Mesendoderm (in vitro differentiated cells): ENCODE measurements at regions not wholly inside any gene's neighbourhood (a gene's known extent, or its start where the extent isn't known, plus 50 kb on each side); places are given as distances from the start of the nearest gene placed in this dataset.
A peak's percentile ranks its signal among the peaks of the same experiment; 100 is the strongest.

ENCODE experiments used
- DNase-seq: peaks from one replicate; pipeline ENCODE4 v3.0.0; 2013
- H2AK5ac ChIP-seq: 2 replicates; pipeline ENCODE4 v1.6.1; 2013; ENCODE audit warnings: low read length, inconsistent platforms
- H2BK120ac ChIP-seq: 2 replicates; pipeline ENCODE4 v1.6.1; 2013; ENCODE audit warnings: low read depth, mild to moderate bottlenecking, low read length, moderate library complexity, mixed read lengths
- H2BK15ac ChIP-seq: replicated peaks from 2 replicates; pipeline ENCODE4 v1.6.1; 2013; ENCODE audit warnings: low read depth, mild to moderate bottlenecking, moderate library complexity
- H2BK5ac ChIP-seq: 2 replicates; pipeline ENCODE4 v1.6.1; 2013; ENCODE audit warnings: low read length, inconsistent platforms
- H3K18ac ChIP-seq: 2 replicates; pipeline ENCODE4 v1.6.1; 2013; ENCODE audit warnings: mild to moderate bottlenecking, low read length, mixed read lengths
- H3K23ac ChIP-seq: one replicate; pipeline ENCODE4 v1.6.1; 2013; ENCODE audit warnings: low read length
- H3K27ac ChIP-seq: 2 replicates; pipeline ENCODE4 v1.5.1; 2013; ENCODE audit warnings: low read depth, mild to moderate bottlenecking, inconsistent platforms, low read length, moderate library complexity
- H3K27me3 ChIP-seq: 2 replicates; pipeline ENCODE4 v1.6.1; 2013; ENCODE audit warnings: low read length, control low read depth, mild to moderate bottlenecking, inconsistent platforms; ENCODE audit not compliant: insufficient read depth, poor library complexity
- H3K36me3 ChIP-seq: 2 replicates; pipeline ENCODE4 v1.6.1; 2013; ENCODE audit warnings: low read length, inconsistent platforms; ENCODE audit not compliant: control insufficient read depth, insufficient read depth
- H3K4ac ChIP-seq: one replicate; pipeline ENCODE4 v1.6.1; 2013; ENCODE audit warnings: low read depth, mild to moderate bottlenecking, low read length, moderate library complexity
- H3K4me1 ChIP-seq: 2 replicates; pipeline ENCODE4 v1.6.1; 2013; ENCODE audit warnings: low read depth, low read length, inconsistent platforms; ENCODE audit not compliant: control insufficient read depth
- H3K4me2 ChIP-seq: 2 replicates; pipeline ENCODE4 v1.6.1; 2013; ENCODE audit warnings: low read length
- H3K4me3 ChIP-seq: 2 replicates; pipeline ENCODE4 v1.5.1; 2013; ENCODE audit warnings: mild to moderate bottlenecking, low read length
- H3K56ac ChIP-seq: one replicate; pipeline ENCODE4 v1.6.1; 2013; ENCODE audit warnings: low read length
- H3K79me1 ChIP-seq: 2 replicates; pipeline ENCODE4 v1.6.1; 2013; ENCODE audit warnings: low read length, inconsistent platforms
- H3K79me2 ChIP-seq: 2 replicates; pipeline ENCODE4 v1.6.1; 2013; ENCODE audit warnings: mild to moderate bottlenecking, low read length; ENCODE audit not compliant: control insufficient read depth, insufficient read depth
- H3K9ac ChIP-seq: 2 replicates; pipeline ENCODE4 v1.6.1; 2013; ENCODE audit warnings: low read length, inconsistent platforms
- H4K5ac ChIP-seq: one replicate; pipeline ENCODE4 v1.6.1; 2013; ENCODE audit warnings: low read length
- H4K8ac ChIP-seq: one replicate; pipeline ENCODE4 v1.6.1; 2013; ENCODE audit warnings: low read depth, mild to moderate bottlenecking, control low read depth, low read length, moderate library complexity
- WGBS: extraction: QIAGEN DNeasy Blood & Tissue Kit; methylation state at CpG from one replicate; pipeline ENCODE4 v1.1.7; 2013; ENCODE audit warnings: low lambda C conversion rate, missing lambda C conversion rate; ENCODE audit not compliant: insufficient coverage; ENCODE audit errors: extremely low coverage; 5-methylcytosine and 5-hydroxymethylcytosine counted together

DNA sequence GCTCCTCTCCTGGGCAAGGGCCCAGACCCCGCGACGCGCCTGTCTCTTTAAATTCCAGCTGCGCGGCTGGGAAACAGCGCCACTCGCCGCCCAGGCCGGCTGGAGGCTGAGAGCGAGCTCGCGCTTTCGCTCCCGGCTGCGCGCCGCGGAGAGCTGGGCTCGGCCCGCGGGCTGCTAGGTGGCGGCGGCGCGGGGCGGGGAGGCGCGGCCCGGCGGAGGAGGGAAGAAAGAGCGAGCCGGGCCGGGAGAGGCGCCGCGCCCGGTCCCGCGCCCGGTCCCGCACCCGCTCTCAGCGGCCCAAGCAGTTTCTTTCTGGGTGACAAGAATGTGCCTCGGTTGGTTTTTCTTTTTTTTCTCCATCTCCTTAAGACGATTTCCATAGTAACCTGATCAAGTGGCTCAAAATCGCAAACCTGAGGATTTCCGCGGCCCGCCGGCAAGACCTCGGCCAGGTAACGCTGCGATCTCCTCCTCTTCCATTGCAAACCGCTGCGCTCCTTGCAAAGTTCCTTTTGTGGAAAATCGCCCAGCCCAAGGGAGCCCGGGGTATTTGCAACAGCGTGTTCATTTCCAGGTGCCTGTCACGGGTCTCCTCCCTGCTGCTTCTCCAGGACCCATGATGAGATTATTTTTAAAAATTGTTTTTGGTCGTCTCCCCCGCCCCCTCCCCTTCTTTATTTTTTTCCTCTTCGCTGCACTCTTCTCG is 259.5 kb upstream of the E2F7 start:
- peak overlapping the region; percentile 45 for H3K4me3 ChIP-seq
- H3K36me3 ChIP-seq, result no peaks in the 10 kb centered on the region
- peak overlapping the region; percentile 57 for H3K9ac ChIP-seq
- peaks cover 4% of the 10 kb centered on the region for H3K27me3 ChIP-seq
- H4K8ac ChIP-seq, result no peak overlapping the region
- no peaks in the 10 kb centered on the region for H3K4me1 ChIP-seq
- no CpG with 5 or more reads among the region's 64 CpGs for WGBS
- H3K18ac ChIP-seq, result no peak overlapping the region
- peak overlapping the region; percentile 78 for H3K56ac ChIP-seq
- H3K79me2 ChIP-seq, result no peaks in the 10 kb centered on the region
- H2AK5ac ChIP-seq, result no peak overlapping the region
- no peak overlapping the region for H2BK15ac ChIP-seq
- H2BK120ac ChIP-seq, result no peak overlapping the region
- no peak overlapping the region for H3K27ac ChIP-seq
- peak; percentile 84 for DNase-seq
- no peak overlapping the region for H4K5ac ChIP-seq
- H2BK5ac ChIP-seq, result no peak overlapping the region
- H3K4ac ChIP-seq, result no peak overlapping the region
- H3K79me1 ChIP-seq, result no peaks in the 10 kb centered on the region
- H3K23ac ChIP-seq, result no peak overlapping the region
- H3K4me2 ChIP-seq, result peak overlapping the region; percentile 63

DNA sequence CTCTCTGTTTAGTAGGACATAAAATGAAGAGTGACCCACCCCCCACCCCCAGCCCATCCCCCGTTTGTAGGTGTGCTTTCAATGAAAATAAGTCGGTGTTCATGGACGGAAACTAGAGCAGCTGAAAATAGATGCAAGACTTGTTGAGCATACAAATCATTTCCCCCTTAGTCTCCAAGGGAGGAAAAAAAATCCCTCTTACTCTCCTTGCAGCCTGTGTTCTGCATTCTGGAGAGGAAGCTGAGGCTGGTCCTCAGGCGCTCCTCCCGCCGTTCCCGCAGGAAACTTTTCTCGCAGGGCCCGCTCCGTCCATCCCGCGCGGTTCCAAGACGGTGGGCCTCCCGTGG is 259.0 kb upstream of the E2F7 start:
- H3K27me3 ChIP-seq, result peaks cover 4% of the 10 kb centered on the region

DNA sequence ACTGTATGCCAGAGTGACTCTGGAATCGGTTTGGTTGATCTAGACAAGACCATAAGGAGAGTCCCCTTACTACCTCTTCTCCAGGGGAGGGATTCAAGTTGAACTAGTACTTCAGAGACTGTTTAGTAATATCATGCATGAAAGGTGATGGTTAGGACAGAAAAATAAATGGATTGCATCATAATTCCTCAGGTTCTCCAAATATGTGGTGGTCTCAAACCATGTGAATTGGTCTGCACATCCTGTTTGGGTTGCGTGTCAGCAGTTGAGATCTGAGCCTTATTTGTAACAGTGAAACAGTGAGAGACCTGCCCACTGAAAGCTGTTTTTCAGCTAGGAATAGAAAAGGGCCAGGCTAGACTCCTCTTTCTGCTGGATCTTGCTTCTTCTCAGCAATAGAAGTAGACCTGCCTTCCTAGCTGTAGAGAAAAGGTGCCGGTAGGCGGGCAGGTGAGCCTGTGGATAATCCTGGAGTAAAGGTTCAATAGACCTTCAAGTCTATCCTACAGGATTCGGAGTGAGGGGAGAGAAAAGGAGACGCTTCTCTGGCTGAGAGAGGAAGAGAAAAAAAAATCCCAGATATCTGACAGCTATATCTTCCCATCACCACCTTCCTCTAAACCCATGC is 258.5 kb upstream of the E2F7 start:
- no CpG with 5 or more reads among the region's 6 CpGs for WGBS
- no peak overlapping the region for H3K4ac ChIP-seq
- H3K27me3 ChIP-seq, result peaks cover 4% of the 10 kb centered on the region
- H2BK5ac ChIP-seq, result no peak overlapping the region
- no peak overlapping the region for H2BK15ac ChIP-seq
- no peak overlapping the region for H3K23ac ChIP-seq
- H3K18ac ChIP-seq, result no peak overlapping the region
- H2BK120ac ChIP-seq, result no peak overlapping the region
- H3K79me2 ChIP-seq, result no peaks in the 10 kb centered on the region
- no peak overlapping the region for H2AK5ac ChIP-seq
- no peak overlapping the region for H4K5ac ChIP-seq
- no peak for DNase-seq
- H3K79me1 ChIP-seq, result no peaks in the 10 kb centered on the region
- no peak overlapping the region for H3K4me2 ChIP-seq
- no peak overlapping the region for H3K9ac ChIP-seq
- no peak overlapping the region for H3K27ac ChIP-seq
- H3K36me3 ChIP-seq, result no peaks in the 10 kb centered on the region
- H4K8ac ChIP-seq, result no peak overlapping the region
- H3K4me1 ChIP-seq, result no peaks in the 10 kb centered on the region
- H3K4me3 ChIP-seq, result no peak overlapping the region
- H3K56ac ChIP-seq, result no peak overlapping the region

More for the DNA sequence above, 259.0 kb upstream of the E2F7 start:
- Histone ChIP-seq H3K56ac (peak overlapping the region; percentile 78), H2AK5ac (no peak overlapping the region), H3K9ac (peak overlapping the region; percentile 57), H2BK15ac (no peak overlapping the region), H3K4me2 (peak overlapping the region; percentile 63), H3K4me3 (no peak overlapping the region), H3K79me2 (no peaks in the 10 kb centered on the region), H3K4ac (no peak overlapping the region), H3K4me1 (no peaks in the 10 kb centered on the region), H3K18ac (no peak overlapping the region), H3K27ac (no peak overlapping the region), H2BK5ac (no peak overlapping the region), H3K79me1 (no peaks in the 10 kb centered on the region), H2BK120ac (no peak overlapping the region), H4K5ac (no peak overlapping the region), H3K23ac (no peak overlapping the region), H3K36me3 (no peaks in the 10 kb centered on the region), H4K8ac (no peak overlapping the region)
- DNase-seq, result no peak
- no CpG with 5 or more reads among the region's 15 CpGs for WGBS

DNA sequence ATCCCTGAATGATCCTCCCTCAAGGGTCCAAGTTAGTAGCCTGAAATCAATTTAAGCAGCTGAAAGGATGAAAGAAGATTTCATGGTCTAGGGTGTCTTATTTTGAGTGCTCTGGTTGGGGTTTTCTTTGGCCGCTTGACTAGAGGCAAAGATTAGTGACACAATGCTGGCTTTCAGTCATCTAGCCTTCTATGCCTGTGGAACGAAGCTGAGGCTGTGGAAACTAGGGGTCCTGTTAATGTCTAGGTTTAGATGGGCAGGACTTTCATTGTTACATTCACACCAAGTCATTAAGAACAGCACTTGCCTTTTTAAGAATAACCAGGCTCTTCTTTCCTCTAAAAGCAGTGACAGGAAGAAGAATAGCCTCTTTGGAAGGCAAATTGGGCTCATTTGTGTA is 253.8 kb upstream of the E2F7 start:
- no peaks in the 10 kb centered on the region for H3K79me1 ChIP-seq
- no peak overlapping the region for H3K27ac ChIP-seq
- no peak overlapping the region for H3K9ac ChIP-seq
- no peak overlapping the region for H3K23ac ChIP-seq
- WGBS, result no CpG with 5 or more reads among the region's 2 CpGs
- H3K18ac ChIP-seq, result no peak overlapping the region
- no peak overlapping the region for H4K8ac ChIP-seq
- H2AK5ac ChIP-seq, result no peak overlapping the region
- H3K36me3 ChIP-seq, result no peaks in the 10 kb centered on the region
- DNase-seq, result no peak
- H3K79me2 ChIP-seq, result no peaks in the 10 kb centered on the region
- H3K4ac ChIP-seq, result no peak overlapping the region
- no peaks in the 10 kb centered on the region for H3K4me1 ChIP-seq
- no peak overlapping the region for H3K4me3 ChIP-seq
- H3K56ac ChIP-seq, result no peak overlapping the region
- H3K4me2 ChIP-seq, result no peak overlapping the region
- H2BK120ac ChIP-seq, result no peak overlapping the region
- no peak overlapping the region for H2BK15ac ChIP-seq
- no peaks in the 10 kb centered on the region for H3K27me3 ChIP-seq
- no peak overlapping the region for H4K5ac ChIP-seq
- H2BK5ac ChIP-seq, result no peak overlapping the region

DNA sequence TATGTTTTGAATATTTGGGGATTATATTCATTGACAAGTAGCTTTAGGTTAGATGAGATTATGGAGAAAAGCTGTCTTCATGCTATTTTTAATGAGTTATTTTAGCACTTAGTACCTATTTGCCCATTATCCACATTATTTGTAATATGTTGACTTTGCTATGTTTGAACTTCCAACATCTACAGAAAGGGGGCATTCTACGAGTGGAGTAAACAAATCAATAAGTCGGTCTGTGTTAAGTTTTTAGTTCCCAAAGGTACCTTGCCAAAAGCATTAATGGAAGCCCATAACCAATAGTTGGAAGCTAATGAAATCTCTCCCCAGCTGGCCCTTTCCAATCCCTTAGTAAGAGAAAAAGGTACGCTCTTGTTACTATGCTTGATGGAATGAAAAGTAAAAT is 250.0 kb upstream of the E2F7 start:
- H3K4me3 ChIP-seq, result no peak overlapping the region
- no peak for DNase-seq
- no peak overlapping the region for H3K23ac ChIP-seq
- no peak overlapping the region for H4K5ac ChIP-seq
- no peaks in the 10 kb centered on the region for H3K36me3 ChIP-seq
- no peak overlapping the region for H3K4me2 ChIP-seq
- WGBS, result no CpG with 5 or more reads among the region's 3 CpGs
- H3K9ac ChIP-seq, result no peak overlapping the region
- no peaks in the 10 kb centered on the region for H3K27me3 ChIP-seq
- H3K18ac ChIP-seq, result no peak overlapping the region
- no peak overlapping the region for H3K56ac ChIP-seq
- H3K79me1 ChIP-seq, result no peaks in the 10 kb centered on the region
- H3K27ac ChIP-seq, result no peak overlapping the region
- H2BK120ac ChIP-seq, result no peak overlapping the region
- no peak overlapping the region for H2AK5ac ChIP-seq
- no peak overlapping the region for H2BK15ac ChIP-seq
- H4K8ac ChIP-seq, result no peak overlapping the region
- H3K4me1 ChIP-seq, result no peaks in the 10 kb centered on the region
- H3K79me2 ChIP-seq, result no peaks in the 10 kb centered on the region
- no peak overlapping the region for H3K4ac ChIP-seq
- H2BK5ac ChIP-seq, result no peak overlapping the region
